ENCODE measurements at regions not wholly inside any gene's neighbourhood (a gene's known extent, or its start where the extent isn't known, plus 50 kb on each side); places are given as distances from the start of the nearest gene placed in this dataset.

- DNase-seq (ENCODE audit: low spot score) (no peak), ATAC-seq (ENCODE audit: low read depth) (no peak)
- TF ChIP-seq CTCF (IDR thresholded peaks at IDR 0.05; ENCODE audit: poor library complexity, severe bottlenecking): no peak
- no peaks in the 10 kb centered on the region for H3K9me3 ChIP-seq (ENCODE audit: severe bottlenecking)
- no peaks in the 10 kb centered on the region for H3K4me1 ChIP-seq (ENCODE audit: insufficient read depth, poor library complexity, severe bottlenecking)
- no peaks in the 10 kb centered on the region for H3K27me3 ChIP-seq (ENCODE audit: insufficient read depth, poor library complexity, severe bottlenecking)
- no peak overlapping the region for H3K4me3 ChIP-seq (ENCODE audit: severe bottlenecking)
- no peak overlapping the region for H3K27ac ChIP-seq (ENCODE audit: poor library complexity, severe bottlenecking)
- H3K36me3 ChIP-seq (ENCODE audit: low read depth): no peaks in the 10 kb centered on the region
Observed at GRCh38 chr6:117194978-117195377, 70.4 kb upstream of the VGLL2 start.

GRCh38 chr6:117195728-117196127 is 69.6 kb upstream of the VGLL2 start:
- 0 out of 3 replicates have a peak, but pooled peaks have one; percentile 21 for ATAC-seq (ENCODE audit: low read depth)

GRCh38 chr6:117200067-117200466 is 65.3 kb upstream of the VGLL2 start:
- no peak overlapping the region for H3K4me3 ChIP-seq (ENCODE audit: severe bottlenecking)
- no peaks in the 10 kb centered on the region for H3K9me3 ChIP-seq (ENCODE audit: severe bottlenecking)
- no peak for TF ChIP-seq CTCF (IDR thresholded peaks at IDR 0.05; ENCODE audit: poor library complexity, severe bottlenecking)
- no peaks in the 10 kb centered on the region for H3K27me3 ChIP-seq (ENCODE audit: insufficient read depth, poor library complexity, severe bottlenecking)
- no peaks in the 10 kb centered on the region for H3K4me1 ChIP-seq (ENCODE audit: insufficient read depth, poor library complexity, severe bottlenecking)
- DNase-seq (ENCODE audit: low spot score): no peak
- no peak overlapping the region for H3K27ac ChIP-seq (ENCODE audit: poor library complexity, severe bottlenecking)
- no peak for ATAC-seq (ENCODE audit: low read depth)
- H3K36me3 ChIP-seq (ENCODE audit: low read depth): no peaks in the 10 kb centered on the region

More at GRCh38 chr6:117195728-117196127, 69.6 kb upstream of the VGLL2 start:
- DNase-seq (ENCODE audit: low spot score): no peak
- no peak overlapping the region for H3K4me3 ChIP-seq (ENCODE audit: severe bottlenecking)
- no peak for TF ChIP-seq CTCF (IDR thresholded peaks at IDR 0.05; ENCODE audit: poor library complexity, severe bottlenecking)
- no peaks in the 10 kb centered on the region for H3K9me3 ChIP-seq (ENCODE audit: severe bottlenecking)
- no peaks in the 10 kb centered on the region for H3K27me3 ChIP-seq (ENCODE audit: insufficient read depth, poor library complexity, severe bottlenecking)
- H3K36me3 ChIP-seq (ENCODE audit: low read depth): no peaks in the 10 kb centered on the region
- H3K4me1 ChIP-seq (ENCODE audit: insufficient read depth, poor library complexity, severe bottlenecking): no peaks in the 10 kb centered on the region
- no peak overlapping the region for H3K27ac ChIP-seq (ENCODE audit: poor library complexity, severe bottlenecking)

GRCh38 chr6:117204903-117205302 is 60.5 kb upstream of the VGLL2 start:
- no peak for ATAC-seq (ENCODE audit: low read depth)
- no peaks in the 10 kb centered on the region for H3K9me3 ChIP-seq (ENCODE audit: severe bottlenecking)
- H3K4me3 ChIP-seq (ENCODE audit: severe bottlenecking): no peak overlapping the region
- H3K27me3 ChIP-seq (ENCODE audit: insufficient read depth, poor library complexity, severe bottlenecking): no peaks in the 10 kb centered on the region
- no peaks in the 10 kb centered on the region for H3K4me1 ChIP-seq (ENCODE audit: insufficient read depth, poor library complexity, severe bottlenecking)
- no peaks in the 10 kb centered on the region for H3K36me3 ChIP-seq (ENCODE audit: low read depth)
- H3K27ac ChIP-seq (ENCODE audit: poor library complexity, severe bottlenecking): no peak overlapping the region
- DNase-seq (ENCODE audit: low spot score): no peak
- no peak for TF ChIP-seq CTCF (IDR thresholded peaks at IDR 0.05; ENCODE audit: poor library complexity, severe bottlenecking)

GRCh38 chr6:117205876-117206275 is 59.5 kb upstream of the VGLL2 start:
- H3K27ac ChIP-seq (ENCODE audit: poor library complexity, severe bottlenecking): no peak overlapping the region
- H3K36me3 ChIP-seq (ENCODE audit: low read depth): no peaks in the 10 kb centered on the region
- DNase-seq (ENCODE audit: low spot score): no peak
- no peak overlapping the region for H3K4me3 ChIP-seq (ENCODE audit: severe bottlenecking)
- 0 out of 3 replicates have a peak, but pooled peaks have one; percentile 19 for ATAC-seq (ENCODE audit: low read depth)
- no peaks in the 10 kb centered on the region for H3K4me1 ChIP-seq (ENCODE audit: insufficient read depth, poor library complexity, severe bottlenecking)
- H3K27me3 ChIP-seq (ENCODE audit: insufficient read depth, poor library complexity, severe bottlenecking): no peaks in the 10 kb centered on the region
- no peak for TF ChIP-seq CTCF (IDR thresholded peaks at IDR 0.05; ENCODE audit: poor library complexity, severe bottlenecking)
- no peaks in the 10 kb centered on the region for H3K9me3 ChIP-seq (ENCODE audit: severe bottlenecking)

Data from RWPE2 (cell line).